AG04450 (cell line): ENCODE measurements at regions not wholly inside any gene's neighbourhood (a gene's known extent, or its start where the extent isn't known, plus 50 kb on each side); places are given as distances from the start of the nearest gene placed in this dataset.

Source experiments
- CTCF ChIA-PET: fragments of 300-600, 350-600 bp; formaldehyde crosslinking; extraction: SDS; loops from one replicate; lab custom pipeline; 2022; ENCODE audit warnings: antibody characterized with exemption, inconsistent platforms; lab: Charles Lee
- POLR2A ChIA-PET: fragments of 350-600 bp; formaldehyde crosslinking; extraction: SDS; loops from one replicate; lab custom pipeline; 2021; ENCODE audit warnings: antibody characterized with exemption, inconsistent platforms; lab: Yijun Ruan, JAX
- DNase-seq: peaks from one replicate; pipeline ENCODE4 v3.0.0-alpha.2; 2011; ENCODE audit warnings: low read depth, low spot score
- H3K27ac ChIP-seq: one replicate; pipeline ENCODE4 v1.5.1; 2012; ENCODE audit warnings: low read depth, low read length, control low read depth
- H3K27me3 ChIP-seq: one replicate; pipeline ENCODE4 v1.6.0; 2012; ENCODE audit warnings: low read length; ENCODE audit not compliant: control insufficient read depth, insufficient read depth
- H3K4me3 ChIP-seq: 2 replicates; pipeline ENCODE4 v1.5.1; 2011; ENCODE audit warnings: mild to moderate bottlenecking, low read depth, low read length, control low read depth
- H3K9me3 ChIP-seq: 2 replicates; pipeline ENCODE4 v1.5.1; 2012; ENCODE audit warnings: low read length; ENCODE audit not compliant: control insufficient read depth, insufficient read depth
- CTCF ChIP-seq: IDR thresholded peaks from 2 replicates; pipeline ENCODE4 v1.5.1; 2011; ENCODE audit warnings: low read depth, low read length, control low read depth, inconsistent platforms

DNA sequence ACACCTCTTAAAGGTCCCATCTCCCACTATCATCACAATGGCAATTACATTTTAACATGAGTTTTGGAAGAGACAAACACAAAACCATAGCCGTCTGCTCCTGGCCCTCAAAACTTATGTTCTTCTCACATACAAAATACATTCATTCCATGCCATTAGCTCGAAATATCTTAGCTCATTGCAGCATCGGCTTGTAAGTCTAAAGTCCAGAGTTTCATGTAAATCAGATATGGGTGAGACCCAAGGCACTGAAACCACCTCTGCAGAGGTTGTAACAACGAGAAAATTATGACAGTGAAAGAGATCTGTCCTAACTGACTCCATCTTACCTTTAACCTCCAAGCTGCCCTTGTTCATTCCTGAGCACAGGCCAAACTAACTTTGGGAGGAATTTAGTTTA, 635.0 kb upstream of the SPRY2 start:
- CTCF ChIA-PET, result interaction anchor here (2.2 kb wide), 1 partner anchor 42 kb away, joined by 7 read pairs; no protein-coding TSS in a partner anchor
- Histone ChIP-seq H3K9me3 (peaks cover 3% of the 10 kb centered on the region; the same call in 1 of the 2 replicates), H3K4me3 (no peak overlapping the region), H3K27ac (no peak overlapping the region), H3K27me3 (no peaks in the 10 kb centered on the region)
- TF ChIP-seq CTCF, result no peak
- DNase-seq, result no peak
- POLR2A ChIA-PET, result no interaction called here

DNA sequence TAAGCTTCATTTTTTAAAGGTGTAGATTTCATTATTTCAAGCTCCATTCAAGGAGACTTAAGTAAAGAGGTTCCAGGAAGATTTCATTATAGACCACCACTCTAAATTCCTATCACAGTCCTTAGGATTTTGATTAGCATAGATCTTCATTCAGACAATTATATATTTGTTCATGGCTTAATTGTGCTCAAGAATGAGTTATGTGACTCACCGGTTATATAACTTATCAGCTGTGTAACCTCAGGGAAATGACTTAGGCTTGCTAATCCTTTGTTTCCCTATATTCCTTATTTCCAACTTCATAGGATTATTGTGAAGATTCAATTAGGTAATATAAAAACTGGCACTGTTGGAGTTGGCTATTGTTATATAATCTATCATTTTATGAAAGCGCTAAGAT, 632.8 kb upstream of the SPRY2 start:
- Histone ChIP-seq H3K9me3 (no peaks in the 10 kb centered on the region), H3K4me3 (no peak overlapping the region), H3K27ac (no peak overlapping the region), H3K27me3 (no peaks in the 10 kb centered on the region)
- ChIA-PET POLR2A (no interaction called here), CTCF (no interaction called here)
- TF ChIP-seq CTCF, result no peak
- no peak for DNase-seq

DNA sequence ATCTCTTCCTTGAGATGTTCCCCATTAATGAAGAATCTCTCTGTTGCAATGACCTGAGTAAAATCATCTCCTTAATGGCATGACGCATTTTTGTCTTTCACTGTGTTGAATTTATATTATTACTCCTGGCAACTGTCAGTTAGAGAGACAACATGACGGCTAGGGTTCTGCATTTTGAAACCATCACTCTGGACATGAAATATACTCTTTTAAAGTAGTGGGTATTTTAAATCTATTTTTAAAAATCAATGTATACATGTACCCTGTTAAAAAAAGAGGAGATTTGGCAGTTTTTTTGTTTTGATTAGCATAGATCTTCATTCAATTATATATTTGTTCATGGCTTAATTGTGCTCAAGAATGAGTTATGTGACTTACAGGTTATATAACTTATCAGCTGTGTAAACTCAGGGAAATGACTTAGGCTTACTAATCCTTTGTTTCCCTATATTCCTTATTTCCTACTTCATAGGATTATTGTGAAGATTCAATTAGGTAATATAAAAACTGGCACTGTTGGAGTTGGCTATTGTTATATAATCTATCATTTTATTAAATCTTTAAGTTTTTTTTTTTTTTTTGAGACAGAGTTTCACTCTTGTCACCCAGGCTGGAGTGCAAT, 632.0 kb upstream of the SPRY2 start:
- no peak for TF ChIP-seq CTCF
- DNase-seq, result no peak
- H3K27ac ChIP-seq, result no peak overlapping the region
- H3K4me3 ChIP-seq, result no peak overlapping the region
- ChIA-PET POLR2A (no interaction called here), CTCF (no interaction called here)
- H3K27me3 ChIP-seq, result no peaks in the 10 kb centered on the region
- H3K9me3 ChIP-seq, result no peaks in the 10 kb centered on the region

GRCh38 chr13:80965097-80965496, 624.2 kb upstream of the SPRY2 start:
- TF ChIP-seq CTCF, result no peak
- CTCF ChIA-PET, result no interaction called here

GRCh38 chr13:80962855-80963254, 621.9 kb upstream of the SPRY2 start:
- no peaks in the 10 kb centered on the region for H3K27me3 ChIP-seq
- TF ChIP-seq CTCF, result no peak
- ChIA-PET CTCF (no interaction called here), POLR2A (no interaction called here)
- DNase-seq, result no peak
- no peak overlapping the region for H3K27ac ChIP-seq
- no peak overlapping the region for H3K4me3 ChIP-seq
- H3K9me3 ChIP-seq, result no peaks in the 10 kb centered on the region

More at GRCh38 chr13:80965097-80965496, 624.2 kb upstream of the SPRY2 start:
- POLR2A ChIA-PET, result no interaction called here
- H3K4me3 ChIP-seq, result no peak overlapping the region
- DNase-seq, result no peak
- H3K27ac ChIP-seq, result no peak overlapping the region
- H3K27me3 ChIP-seq, result no peaks in the 10 kb centered on the region
- H3K9me3 ChIP-seq, result no peaks in the 10 kb centered on the region
